HCT116 (cell line): ENCODE measurements at regions not wholly inside any gene's neighbourhood (a gene's known extent, or its start where the extent isn't known, plus 50 kb on each side); places are given as distances from the start of the nearest gene placed in this dataset.

ENCODE experiments used
- ATAC-seq: fragments of 200-7000 bp; cut with Tn5 transposase; 2 replicates; pipeline ENCODE4 v1.9.1; 2020; ENCODE audit warnings: mild to moderate bottlenecking, moderate library complexity
- BruUV-seq: library from RNA; stranded (reverse); fragments of 400-500 nt; replicated peaks from 2 replicates; lab custom pipeline; 2021; lab: Mats Ljungman, UMichigan
- CTCF ChIA-PET: fragments of 300-600 bp; sonication (Branson Sonifier 250); formaldehyde crosslinking; loops from one replicate; lab custom pipeline; 2021; ENCODE audit warnings: antibody characterized with exemption; lab: Charles Lee
- POLR2A ChIA-PET: fragments of 300-600, 350-600 bp; sonication (Branson Sonifier 250); formaldehyde crosslinking; loops from one replicate; lab custom pipeline; 2021; ENCODE audit warnings: antibody characterized with exemption; lab: Charles Lee
- RAD21 ChIA-PET, 2 experiments: fragments of 300-600 bp; sonication (Branson Sonifier 250); formaldehyde crosslinking; loops; one replicate each; lab custom pipeline; 2023; ENCODE audit warnings: low total read pairs in 2 of 2; ENCODE audit not compliant: uncharacterized antibody in 2 of 2, unreplicated experiment in 2 of 2, low non-redundant PET in 1 of 2; lab: Charles Lee
- DNase-seq: peaks from one replicate; pipeline ENCODE4 v3.0.0-alpha.2; 2010; ENCODE audit warnings: low read depth, low spot score
- H2AFZ ChIP-seq: fragments of 200-600 bp; shearing (Covaris generic), sonication (generic); 2 replicates; pipeline ENCODE4 v1.6.1; 2017; ENCODE audit warnings: low read depth, mixed run types, mixed read lengths, antibody characterized with exemption, low read length; ENCODE audit not compliant: poor library complexity, severe bottlenecking
- H3K27ac ChIP-seq: 2 replicates; pipeline ENCODE4 v1.5.1; 2012; ENCODE audit warnings: low read depth, low read length
- H3K27me3 ChIP-seq: fragments of 200-600 bp; sonication (generic); 2 replicates; pipeline ENCODE4 v1.6.1; 2016; ENCODE audit warnings: mixed run types, low read length, mixed read lengths; ENCODE audit not compliant: insufficient read depth
- H3K36me3 ChIP-seq, 2 experiments: fragments of 200-500 bp in 1 of 2; fragments of 200-600 bp in 1 of 2; sonication (Bioruptor generic) in 1 of 2; sonication (generic) in 1 of 2; 2 replicates each; pipeline versions ENCODE4 v1.5.1 to v1.6.1; 2014 to 2016; ENCODE audit warnings: low read length in 2 of 2, inconsistent platforms in 1 of 2, mixed read lengths in 1 of 2, mixed run types in 1 of 2; ENCODE audit not compliant: insufficient read depth in 2 of 2, control insufficient read depth in 1 of 2
- H3K4me1 ChIP-seq, 2 experiments: fragments of 200-600 bp in 1 of 2; sonication (generic) in 1 of 2; 2 replicates each; pipeline versions ENCODE4 v1.5.1 to v1.6.1; 2012 to 2017; ENCODE audit warnings: low read length in 2 of 2, inconsistent platforms in 1 of 2, mild to moderate bottlenecking in 1 of 2, mixed read lengths in 1 of 2, mixed run types in 1 of 2, moderate library complexity in 1 of 2; ENCODE audit not compliant: insufficient read depth in 2 of 2, control insufficient read depth in 1 of 2
- H3K4me2 ChIP-seq: fragments of 200-600 bp; sonication (generic); 2 replicates; pipeline ENCODE4 v1.6.1; 2017; ENCODE audit warnings: mixed run types, low read length, mixed read lengths
- H3K4me3 ChIP-seq, 2 experiments: fragments of 200-600 bp in 1 of 2; sonication (generic) in 1 of 2; replicated peaks in 1 of 2; 2 replicates each; pipeline ENCODE4 v1.5.1; 2011 to 2016; ENCODE audit warnings: low read length in 2 of 2, control low read depth in 1 of 2, low read depth in 1 of 2, mild to moderate bottlenecking in 1 of 2, mixed read lengths in 1 of 2, mixed run types in 1 of 2
- H3K79me2 ChIP-seq: fragments of 200-600 bp; sonication (generic); 2 replicates; pipeline ENCODE4 v1.6.1; 2017; ENCODE audit warnings: mild to moderate bottlenecking, mixed run types, low read length, moderate library complexity, mixed read lengths; ENCODE audit not compliant: insufficient read depth
- H3K9ac ChIP-seq: fragments of 200-600 bp; sonication (generic); 2 replicates; pipeline ENCODE4 v1.6.1; 2016; ENCODE audit warnings: low read length, mixed read lengths
- H3K9me2 ChIP-seq: fragments of 200-600 bp; sonication (generic), shearing (Covaris generic); 2 replicates; pipeline ENCODE4 v1.6.1; 2017; ENCODE audit warnings: mixed run types, mild to moderate bottlenecking, moderate library complexity; ENCODE audit not compliant: insufficient read depth
- H3K9me3 ChIP-seq, 2 experiments: fragments of 200-500 bp in 1 of 2; fragments of 200-600 bp in 1 of 2; sonication (Bioruptor generic) in 1 of 2; sonication (generic) in 1 of 2; 2 replicates each; pipeline ENCODE4 v1.6.1; 2014 to 2017; ENCODE audit warnings: low read length in 2 of 2, mixed read lengths in 2 of 2, inconsistent platforms in 1 of 2, low read depth in 1 of 2, mild to moderate bottlenecking in 1 of 2, mixed run types in 1 of 2, moderate library complexity in 1 of 2; ENCODE audit not compliant: control insufficient read depth in 1 of 2, insufficient read depth in 1 of 2
- H4K20me1 ChIP-seq: fragments of 200-600 bp; sonication (generic), shearing (Covaris generic); 2 replicates; pipeline ENCODE4 v1.6.1; 2017; ENCODE audit warnings: mixed run types, mild to moderate bottlenecking, moderate library complexity; ENCODE audit not compliant: insufficient read depth
- ATF3 ChIP-seq: IDR thresholded peaks from 2 replicates; pipeline ENCODE4 v1.6.1; 2012
- CBX3 ChIP-seq: IDR thresholded peaks from 2 replicates; pipeline ENCODE4 v1.6.1; 2012; ENCODE audit warnings: low read depth
- CTCF ChIP-seq, 3 experiments: fragments of 200-600 bp in 1 of 3; sonication (generic) in 1 of 3; IDR thresholded peaks in 2 of 3; conservative IDR thresholded peaks in 1 of 3; 2 replicates each; pipeline ENCODE4 v1.5.1; 2012 to 2017; ENCODE audit warnings: low read depth in 2 of 3, low read length in 2 of 3, antibody characterized with exemption in 1 of 3, borderline replicate concordance in 1 of 3, control low read depth in 1 of 3, mild to moderate bottlenecking in 1 of 3, mixed read lengths in 1 of 3, mixed run types in 1 of 3, moderate library complexity in 1 of 3; ENCODE audit not compliant: insufficient read depth in 1 of 3
- EGR1 ChIP-seq: IDR thresholded peaks from 2 replicates; pipeline ENCODE4 v1.6.1; 2012; ENCODE audit warnings: low read depth
- ELF1 ChIP-seq: IDR thresholded peaks from 2 replicates; pipeline ENCODE4 v1.6.1; 2012; ENCODE audit warnings: low read depth, borderline replicate concordance
- FOSL1 ChIP-seq: IDR thresholded peaks from 2 replicates; pipeline ENCODE4 v1.6.1; 2012; ENCODE audit warnings: low read depth
- JUND ChIP-seq: IDR thresholded peaks from 2 replicates; pipeline ENCODE4 v1.6.1; 2012
- POLR2AphosphoS5 ChIP-seq: IDR thresholded peaks from 2 replicates; pipeline ENCODE4 v1.6.1; 2011; ENCODE audit warnings: mild to moderate bottlenecking, low read depth, low read length, moderate library complexity
- RAD21 ChIP-seq: IDR thresholded peaks from 2 replicates; pipeline ENCODE4 v1.6.1; 2012; ENCODE audit warnings: low read depth, mild to moderate bottlenecking
- REST ChIP-seq: IDR thresholded peaks from 2 replicates; pipeline ENCODE4 v1.6.1; 2012; ENCODE audit warnings: low read depth
- SIN3A ChIP-seq: IDR thresholded peaks from 2 replicates; pipeline ENCODE4 v1.6.1; 2012; ENCODE audit warnings: low read depth
- SP1 ChIP-seq: IDR thresholded peaks from 2 replicates; pipeline ENCODE4 v1.6.1; 2012; ENCODE audit warnings: low read depth
- SRF ChIP-seq: IDR thresholded peaks from 2 replicates; pipeline ENCODE4 v1.6.1; 2012; ENCODE audit warnings: low read depth
- YY1 ChIP-seq: IDR thresholded peaks from 2 replicates; pipeline ENCODE4 v1.6.1; 2011; ENCODE audit warnings: low read length, low read depth, moderate library complexity, mild to moderate bottlenecking; ENCODE audit not compliant: insufficient replicate concordance; ENCODE audit errors: extremely low read depth
- ZBTB33 ChIP-seq: IDR thresholded peaks from 2 replicates; pipeline ENCODE4 v1.6.1; 2011; ENCODE audit warnings: mild to moderate bottlenecking, low read length, moderate library complexity; ENCODE audit not compliant: insufficient replicate concordance; ENCODE audit errors: extremely low read depth
- ZFX ChIP-seq: fragments of 450-650 bp; IDR thresholded peaks from 2 replicates; pipeline ENCODE4 v1.6.1; 2017
- ZNF274 ChIP-seq: fragments of 200-500 bp; sonication (Bioruptor generic); IDR thresholded peaks from 2 replicates; pipeline ENCODE4 v1.6.1; 2014; ENCODE audit warnings: mild to moderate bottlenecking, low read depth, low read length, inconsistent platforms
- intact Hi-C: fragments of 100-400 bp; cut with micrococcal nuclease; formaldehyde crosslinking; loops from 2 replicates; pipeline ENCODE4 v1.10.0; 2022

GRCh38 chr4:127498366-127498765 lies 134.4 kb upstream of the INTU start:
- ChIA-PET RAD21 (no interaction called here), CTCF (no interaction called here), POLR2A (no interaction called here)
- TF ChIP-seq SRF: no peak
- no peak for TF ChIP-seq SIN3A
- no peak for TF ChIP-seq CBX3
- no peak for TF ChIP-seq SP1
- no peak for TF ChIP-seq CTCF (IDR thresholded peaks at IDR 0.05 in 2 of 3, conservative IDR thresholded peaks at IDR 0.05 in 1 of 3; ENCODE audit: borderline replicate concordance in 1 of 3, insufficient read depth in 1 of 3, low read depth in 2 of 3, low read length in 2 of 3)
- no peak for TF ChIP-seq RAD21
- TF ChIP-seq ZBTB33: no peak
- TF ChIP-seq ELF1: no peak
- no peak for TF ChIP-seq ATF3
- TF ChIP-seq ZFX: no peak
- no peak for TF ChIP-seq JUND
- TF ChIP-seq POLR2AphosphoS5: no peak
- TF ChIP-seq FOSL1: no peak
- TF ChIP-seq YY1: no peak
- no peak for TF ChIP-seq EGR1
- no peak for TF ChIP-seq ZNF274
- no peak for TF ChIP-seq REST
- no peak for DNase-seq
- Histone ChIP-seq H3K9me2 (no peaks in the 10 kb centered on the region; the same call in 1 of the 2 replicates), H3K36me3 (no peaks in the 10 kb centered on the region), H3K79me2 (no peaks in the 10 kb centered on the region), H3K9me3 (no peaks in the 10 kb centered on the region), H3K9ac (no peak overlapping the region), H3K4me2 (no peak overlapping the region), H2AFZ (no peak overlapping the region), H3K4me3 (no peak overlapping the region), H3K27ac (no peak overlapping the region), H4K20me1 (no peaks in the 10 kb centered on the region), H3K4me1 (no peaks in the 10 kb centered on the region), H3K27me3 (no peaks in the 10 kb centered on the region)
- no TSS peak for BruUV-seq
- ATAC-seq: no peak
- intact Hi-C loops: no loop called here
